ENCODE measurements at regions not wholly inside any gene's neighbourhood (a gene's known extent, or its start where the extent isn't known, plus 50 kb on each side); places are given as distances from the start of the nearest gene placed in this dataset.
"Not testable (repeated sequence)": the region's sequence is repeated elsewhere in the genome, so short reads cannot be mapped to it uniquely, and the experiment has no call there.

GRCh38 chr6:56827908-56828649 is 126.8 kb upstream of the BEND6 start:
- 89 to 92% methylated on average over 2 of the region's 2 CpGs for WGBS, 2 donors
- no peaks in the 10 kb centered on the region for H3K36me3 ChIP-seq
- H3K4me1 ChIP-seq: no peaks in the 10 kb centered on the region
- H3K27me3 ChIP-seq: no peaks in the 10 kb centered on the region
- DNase-seq: no peak
- H3K27ac ChIP-seq: no peak overlapping the region
- TF ChIP-seq POLR2A (IDR thresholded peaks at IDR 0.05): no peak
- no peak for TF ChIP-seq CTCF (IDR thresholded peaks at IDR 0.05)
- no peak for TF ChIP-seq POLR2AphosphoS5 (IDR thresholded peaks at IDR 0.05)
- no peak for TF ChIP-seq EP300 (IDR thresholded peaks at IDR 0.05)
- no peak overlapping the region for H3K4me3 ChIP-seq
- no peak for ATAC-seq (ENCODE audit: low FRiP score in 2 of 2)
- no peaks in the 10 kb centered on the region for H3K9me3 ChIP-seq

- H3K4me1 ChIP-seq; H3K4me3 ChIP-seq; H3K27me3 ChIP-seq; H3K36me3 ChIP-seq; H3K9me3 ChIP-seq; H3K27ac ChIP-seq; ATAC-seq (ENCODE audit: low FRiP score in 2 of 2): not testable (repeated sequence)
- DNase-seq: peak in 1 of 2 donors; percentile 76
- 93 to 98% methylated on average over 19 to 24 of the region's 26 CpGs for WGBS, 2 donors
These were observed 130.5 kb upstream of the BEND6 start for GRCh38 chr6:56824431-56824830.

GRCh38 chr6:56821005-56821432 is 133.9 kb upstream of the BEND6 start:
- no peak for ATAC-seq (ENCODE audit: low FRiP score in 2 of 2)

GRCh38 chr6:56820060-56820459 is 134.8 kb upstream of the BEND6 start:
- ATAC-seq (ENCODE audit: low FRiP score in 2 of 2) (no peak), DNase-seq (no peak)
- TF ChIP-seq CTCF (IDR thresholded peaks at IDR 0.05) (no peak), EP300 (IDR thresholded peaks at IDR 0.05) (no peak), POLR2A (IDR thresholded peaks at IDR 0.05) (no peak), POLR2AphosphoS5 (IDR thresholded peaks at IDR 0.05) (no peak)
- no peaks in the 10 kb centered on the region for H3K4me1 ChIP-seq
- H3K9me3 ChIP-seq: no peaks in the 10 kb centered on the region
- H3K36me3 ChIP-seq: no peaks in the 10 kb centered on the region
- H3K27ac ChIP-seq: no peak overlapping the region
- H3K4me3 ChIP-seq: no peak overlapping the region
- H3K27me3 ChIP-seq: no peaks in the 10 kb centered on the region
- WGBS, 2 donors: 74 to 80% methylated on average over 2 of the region's 2 CpGs

More at GRCh38 chr6:56821005-56821432, 133.9 kb upstream of the BEND6 start:
- WGBS, 2 donors: 55 to 59% methylated on average over 3 of the region's 3 CpGs
- Histone ChIP-seq H3K27ac (no peak overlapping the region), H3K9me3 (no peaks in the 10 kb centered on the region), H3K27me3 (no peaks in the 10 kb centered on the region), H3K4me1 (no peaks in the 10 kb centered on the region), H3K36me3 (no peaks in the 10 kb centered on the region), H3K4me3 (no peak overlapping the region)
- no peak for DNase-seq
- no peak for TF ChIP-seq EP300 (IDR thresholded peaks at IDR 0.05)
- TF ChIP-seq POLR2AphosphoS5 (IDR thresholded peaks at IDR 0.05): no peak

- Histone ChIP-seq H3K27ac (no peak overlapping the region), H3K36me3 (no peaks in the 10 kb centered on the region), H3K9me3 (no peaks in the 10 kb centered on the region), H3K27me3 (no peaks in the 10 kb centered on the region), H3K4me3 (no peak overlapping the region), H3K4me1 (no peaks in the 10 kb centered on the region)
- 76 to 80% methylated on average over 1 of the region's 1 CpG for WGBS, 2 donors
- ATAC-seq (ENCODE audit: low FRiP score in 2 of 2) (no peak), DNase-seq (no peak)
- TF ChIP-seq POLR2AphosphoS5 (IDR thresholded peaks at IDR 0.05): no peak
- TF ChIP-seq EP300 (IDR thresholded peaks at IDR 0.05): no peak
- no peak for TF ChIP-seq CTCF (IDR thresholded peaks at IDR 0.05)
- no peak for TF ChIP-seq POLR2A (IDR thresholded peaks at IDR 0.05)
These were observed 135.3 kb upstream of the BEND6 start for GRCh38 chr6:56819604-56820003.

- DNase-seq (no peak), ATAC-seq (ENCODE audit: low FRiP score in 2 of 2) (no peak)
- TF ChIP-seq CTCF (IDR thresholded peaks at IDR 0.05): no peak
- no peak for TF ChIP-seq EP300 (IDR thresholded peaks at IDR 0.05)
- TF ChIP-seq POLR2AphosphoS5 (IDR thresholded peaks at IDR 0.05): no peak
- TF ChIP-seq POLR2A (IDR thresholded peaks at IDR 0.05): no peak
- Histone ChIP-seq H3K4me1 (no peaks in the 10 kb centered on the region), H3K4me3 (no peak overlapping the region), H3K9me3 (no peaks in the 10 kb centered on the region), H3K27me3 (no peaks in the 10 kb centered on the region), H3K36me3 (no peaks in the 10 kb centered on the region), H3K27ac (no peak overlapping the region)
- WGBS, 2 donors: 52 to 63% methylated on average over 5 of the region's 5 CpGs
These were observed 138.5 kb upstream of the BEND6 start for GRCh38 chr6:56816370-56816769.

Data from upper lobe of left lung (tissue), 6 donors.